Fibroblast of mammary gland (primary cell): ENCODE measurements at regions not wholly inside any gene's neighbourhood (a gene's known extent, or its start where the extent isn't known, plus 50 kb on each side); places are given as distances from the start of the nearest gene placed in this dataset.
"Not testable (repeated sequence)": the region's sequence is repeated elsewhere in the genome, so short reads cannot be mapped to it uniquely, and the experiment has no call there.

Source experiments
- DNase-seq: peaks from one replicate; pipeline ENCODE4 v3.0.0-alpha.2; 2010; ENCODE audit warnings: low read depth
- H3K4me3 ChIP-seq: 2 replicates; pipeline ENCODE4 v1.5.1; 2011; ENCODE audit warnings: low read depth, mild to moderate bottlenecking, low read length, moderate library complexity; ENCODE audit not compliant: control insufficient read depth
- CTCF ChIP-seq: conservative IDR thresholded peaks from 2 replicates; pipeline ENCODE4 v1.5.1; 2011; ENCODE audit warnings: low read depth, low read length, inconsistent platforms; ENCODE audit not compliant: control insufficient read depth, insufficient read depth

- not testable (repeated sequence) for DNase-seq, H3K4me3 ChIP-seq
Observed at GRCh38 chr7:67335663-67336062, 339.0 kb downstream of the TYW1 start.

- H3K4me3 ChIP-seq, DNase-seq: not testable (repeated sequence)
Observed at GRCh38 chr7:67338545-67338944, 341.9 kb downstream of the TYW1 start.

- no peak for TF ChIP-seq CTCF
- no peak for DNase-seq
- no peak overlapping the region for H3K4me3 ChIP-seq
Observed at GRCh38 chr7:67341153-67341768, 344.6 kb downstream of the TYW1 start.

- DNase-seq: no peak
- TF ChIP-seq CTCF: no peak
- no peak overlapping the region for H3K4me3 ChIP-seq
Observed at GRCh38 chr7:67343114-67343513, 346.5 kb downstream of the TYW1 start.

- no peak for TF ChIP-seq CTCF
- no peak overlapping the region for H3K4me3 ChIP-seq
- DNase-seq: no peak
Observed at GRCh38 chr7:67343572-67343971, 346.9 kb downstream of the TYW1 start.

- no peak for TF ChIP-seq CTCF
- H3K4me3 ChIP-seq: no peak overlapping the region
- no peak for DNase-seq
Observed at GRCh38 chr7:67344481-67345193, 348.0 kb downstream of the TYW1 start.

- no peak for DNase-seq
- TF ChIP-seq CTCF: no peak
- H3K4me3 ChIP-seq: no peak overlapping the region
Observed at GRCh38 chr7:67346126-67346525, 349.5 kb downstream of the TYW1 start.

- DNase-seq: no peak
- H3K4me3 ChIP-seq: no peak overlapping the region
- no peak for TF ChIP-seq CTCF
Observed at GRCh38 chr7:67346876-67347275, 350.2 kb downstream of the TYW1 start.
